Limb (tissue), 2 donors: ENCODE measurements at regions not wholly inside any gene's neighbourhood (a gene's known extent, or its start where the extent isn't known, plus 50 kb on each side); places are given as distances from the start of the nearest gene placed in this dataset.

Source experiments
- DNase-seq, 2 donors: peaks; one replicate each; pipeline ENCODE4 v3.0.0-alpha.2; 2016; ENCODE audit errors: extremely low spot score in 2 of 2

DNA sequence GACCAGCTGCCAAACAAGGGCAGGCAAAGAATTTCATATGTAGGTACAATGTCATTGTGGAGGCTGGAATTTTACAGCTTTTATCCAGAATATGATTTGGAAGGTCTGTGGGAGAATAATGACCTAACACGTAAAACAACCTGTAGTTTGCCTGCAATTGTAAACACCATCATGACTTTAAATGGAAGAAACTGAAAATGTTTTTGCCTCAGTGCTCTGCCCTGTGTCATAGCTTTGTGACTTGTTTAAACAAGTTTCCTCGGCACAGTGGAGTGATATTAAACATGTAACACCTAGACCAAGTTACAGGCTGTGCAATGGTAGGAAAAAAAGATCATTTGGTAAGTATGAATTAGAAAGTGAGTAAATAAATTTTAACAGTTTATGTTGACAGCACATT lies 171.6 kb upstream of the MBNL1 start:
- no peak for DNase-seq

- DNase-seq, result no peak
Observed at GRCh38 chr3:152097770-152098169, 171.0 kb upstream of the MBNL1 start.

DNA sequence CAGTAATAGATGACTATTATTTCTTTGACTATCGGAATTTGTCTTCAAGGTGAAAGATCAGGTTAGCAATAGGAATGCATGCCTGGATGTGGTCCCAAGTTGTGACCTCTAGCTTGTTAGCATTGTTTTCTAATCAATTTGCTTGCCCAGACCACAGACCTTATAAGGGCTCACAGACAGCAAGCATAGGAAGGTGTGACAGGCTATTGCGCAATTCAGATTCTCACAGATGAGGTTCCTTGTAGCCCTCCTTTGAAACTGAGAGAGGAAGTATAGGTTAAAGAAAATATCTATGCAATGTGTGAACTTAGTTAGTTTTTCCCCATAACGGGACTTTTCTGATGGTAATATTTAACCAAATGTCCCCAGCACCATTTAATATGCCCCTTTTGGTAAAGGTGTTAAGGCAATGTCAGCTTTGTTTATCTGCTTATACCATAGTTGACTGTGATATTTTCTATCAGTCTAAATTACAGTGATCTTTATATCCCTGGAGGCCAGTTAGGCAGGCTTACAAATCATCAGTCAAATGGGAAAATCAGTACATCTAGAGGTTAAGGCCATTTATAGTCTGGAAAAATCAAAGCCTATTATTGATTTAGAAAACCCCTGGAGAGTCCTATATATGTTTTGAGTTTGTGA lies 168.1 kb upstream of the MBNL1 start:
- no peak for DNase-seq

DNA sequence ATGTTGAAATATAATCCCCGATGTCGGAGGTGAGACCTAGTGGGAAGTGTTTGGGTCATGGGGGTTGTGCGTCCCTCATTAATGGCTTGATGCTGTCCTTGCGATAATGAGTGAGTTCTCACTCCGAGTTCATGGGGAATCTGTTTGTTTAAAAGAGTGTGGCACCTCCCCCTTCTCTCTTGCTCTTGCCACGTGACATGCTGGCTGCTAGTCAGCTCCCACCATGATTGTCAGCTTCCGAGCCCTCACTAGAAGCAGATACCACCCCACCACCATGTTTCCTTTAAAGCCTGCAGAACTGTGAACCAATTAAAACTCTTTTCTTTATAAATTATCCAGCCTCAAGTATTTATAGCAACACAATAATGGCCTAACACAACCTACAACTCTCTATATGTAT lies 166.3 kb upstream of the MBNL1 start:
- no peak for DNase-seq

- DNase-seq, result no peak
Observed at GRCh38 chr3:152103257-152103656, 165.5 kb upstream of the MBNL1 start.

GRCh38 chr3:152104847-152105415 lies 163.8 kb upstream of the MBNL1 start:
- DNase-seq, result no peak

DNA sequence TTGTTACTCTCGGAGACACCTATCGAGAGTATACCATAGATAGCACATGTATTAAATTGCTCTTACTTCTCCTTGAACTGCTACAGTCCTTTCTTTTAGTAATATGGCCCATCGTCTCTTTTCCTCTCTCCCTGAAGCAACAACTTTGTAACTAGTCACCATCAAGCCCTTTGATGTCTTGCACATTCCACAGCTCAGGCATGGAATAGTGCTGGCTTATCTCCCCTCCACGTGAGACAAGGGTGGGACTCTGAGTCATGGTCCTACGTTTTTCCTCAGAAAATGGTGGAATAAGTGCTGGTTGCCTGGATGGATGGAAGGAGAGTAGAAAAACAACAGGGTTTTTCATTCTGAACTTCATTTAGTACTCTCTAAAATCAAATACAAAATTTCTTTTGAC lies 163.3 kb upstream of the MBNL1 start:
- no peak for DNase-seq

DNA sequence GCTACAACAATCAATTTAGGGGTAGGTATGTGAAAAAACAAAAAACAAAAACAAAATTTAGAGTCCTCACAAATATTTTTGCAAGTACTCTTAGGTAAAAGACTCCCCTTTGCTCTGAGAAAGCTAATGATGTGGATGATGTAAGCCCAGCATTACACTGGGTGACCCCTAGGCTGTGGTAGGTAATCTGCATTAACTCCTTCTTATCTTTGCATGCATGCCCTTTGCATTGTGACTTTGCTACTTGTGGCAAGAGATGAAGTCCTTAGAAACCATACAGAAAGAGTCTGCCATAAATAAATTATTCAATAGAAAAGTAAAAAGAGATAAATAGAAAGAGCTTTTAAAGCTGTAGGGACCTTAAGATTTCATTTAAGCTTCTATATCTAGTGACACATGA lies 159.7 kb upstream of the MBNL1 start:
- no peak for DNase-seq

DNA sequence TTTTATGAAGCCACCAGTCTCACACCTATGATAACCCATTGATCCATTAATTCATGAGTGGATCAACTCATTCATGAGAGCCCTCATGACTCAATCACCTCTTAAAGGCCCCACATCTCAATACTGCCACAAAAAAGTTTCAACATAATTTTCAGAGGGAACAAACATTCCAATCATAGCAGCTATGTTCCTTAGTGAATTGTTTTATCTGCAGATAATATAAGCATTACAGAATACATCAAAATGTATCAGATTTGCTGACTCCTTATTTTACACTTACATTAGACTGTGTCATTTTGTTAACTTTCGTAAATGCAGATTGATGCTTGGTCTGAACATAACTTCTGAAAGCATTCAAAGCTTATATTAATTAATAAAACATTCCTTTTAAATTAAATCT lies 155.3 kb upstream of the MBNL1 start:
- DNase-seq, result no peak

- no peak for DNase-seq
Observed at GRCh38 chr3:152113992-152114651, 154.6 kb upstream of the MBNL1 start.

DNA sequence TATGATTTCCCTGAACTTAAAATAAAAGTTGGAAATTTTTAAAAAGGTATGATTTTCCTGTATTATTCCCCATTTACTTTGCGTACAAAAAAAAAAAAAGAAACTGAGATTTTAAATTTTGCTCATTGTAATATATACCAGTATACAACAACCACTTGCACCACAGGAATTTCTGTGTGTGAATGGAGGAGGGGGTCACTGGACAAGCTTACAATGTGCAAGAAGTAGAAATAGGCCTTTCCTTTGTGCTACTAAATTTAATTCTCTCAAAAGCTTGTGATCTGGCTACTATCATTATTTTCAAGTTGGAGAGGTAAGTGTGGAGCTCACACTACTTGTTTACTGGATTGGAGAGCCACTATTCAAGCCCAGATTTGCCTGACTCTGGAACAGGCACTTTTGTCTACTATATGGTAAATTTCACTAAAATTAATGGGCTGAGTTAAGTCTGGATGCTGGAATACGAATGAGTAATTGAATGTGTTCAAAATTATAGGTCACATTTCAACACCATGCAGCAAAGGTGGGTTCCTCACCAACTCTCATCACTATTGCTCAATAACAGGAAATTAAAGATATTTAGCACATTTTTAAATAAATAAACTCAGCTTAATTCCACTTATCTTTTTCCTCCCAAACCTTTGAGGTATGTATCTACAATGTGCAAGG lies 148.0 kb upstream of the MBNL1 start:
- DNase-seq, result no peak

GRCh38 chr3:152121270-152121636 lies 147.5 kb upstream of the MBNL1 start:
- no peak for DNase-seq

DNA sequence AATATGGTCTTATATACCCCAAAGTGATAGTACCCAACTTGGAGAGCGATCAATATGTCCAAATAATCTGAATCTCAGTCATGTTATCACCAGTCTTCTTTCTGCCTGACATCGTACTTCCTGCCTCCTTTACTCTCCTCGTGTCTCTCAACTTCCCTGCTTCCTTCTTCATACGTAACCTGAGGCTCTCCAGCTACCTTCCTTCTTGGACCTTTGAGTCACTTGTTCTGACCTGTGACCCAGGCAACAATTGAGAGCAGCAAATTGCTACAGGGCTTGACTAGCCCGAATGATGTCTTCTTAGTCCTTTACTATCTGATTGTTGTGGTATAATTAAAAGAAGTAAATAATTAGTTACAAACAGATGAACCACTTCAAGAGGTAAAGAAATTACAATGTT lies 145.9 kb upstream of the MBNL1 start:
- no peak for DNase-seq

GRCh38 chr3:152123457-152123856 lies 145.3 kb upstream of the MBNL1 start:
- DNase-seq, result no peak

- DNase-seq, result no peak
Observed at GRCh38 chr3:152126260-152126659, 142.5 kb upstream of the MBNL1 start.

- DNase-seq, result no peak
Observed at GRCh38 chr3:152127058-152127457, 141.7 kb upstream of the MBNL1 start.

GRCh38 chr3:152128356-152128755 lies 140.4 kb upstream of the MBNL1 start:
- DNase-seq, result no peak

GRCh38 chr3:152139651-152140050 lies 129.1 kb upstream of the MBNL1 start:
- DNase-seq, result no peak

- no peak for DNase-seq
Observed at GRCh38 chr3:152146461-152146860, 122.3 kb upstream of the MBNL1 start.

- DNase-seq, result no peak
Observed at GRCh38 chr3:152147748-152148147, 121.0 kb upstream of the MBNL1 start.

- no peak for DNase-seq
Observed at GRCh38 chr3:152148579-152148978, 120.2 kb upstream of the MBNL1 start.

DNA sequence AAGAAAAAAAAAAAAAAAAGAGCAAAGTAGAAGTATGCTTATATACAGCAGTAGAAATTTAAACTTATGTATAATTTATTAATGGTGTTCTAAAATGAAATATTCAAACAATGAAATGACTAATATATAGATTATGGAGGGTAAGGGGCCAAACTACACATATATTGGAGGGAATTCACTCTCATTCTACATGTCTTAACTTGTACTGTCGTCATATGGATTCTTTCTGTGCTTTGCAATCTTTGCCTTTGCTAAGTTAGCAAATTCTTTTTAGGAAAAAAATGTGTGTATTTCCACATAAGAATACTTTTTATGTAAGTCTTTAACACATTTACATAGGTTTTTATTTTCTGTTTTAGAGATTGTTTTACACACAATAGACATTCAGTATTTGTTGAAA lies 118.9 kb upstream of the MBNL1 start:
- no peak for DNase-seq
